ENCODE measurements at regions not wholly inside any gene's neighbourhood (a gene's known extent, or its start where the extent isn't known, plus 50 kb on each side); places are given as distances from the start of the nearest gene placed in this dataset.
"Not testable (repeated sequence)": the region's sequence is repeated elsewhere in the genome, so short reads cannot be mapped to it uniquely, and the experiment has no call there.

DNA sequence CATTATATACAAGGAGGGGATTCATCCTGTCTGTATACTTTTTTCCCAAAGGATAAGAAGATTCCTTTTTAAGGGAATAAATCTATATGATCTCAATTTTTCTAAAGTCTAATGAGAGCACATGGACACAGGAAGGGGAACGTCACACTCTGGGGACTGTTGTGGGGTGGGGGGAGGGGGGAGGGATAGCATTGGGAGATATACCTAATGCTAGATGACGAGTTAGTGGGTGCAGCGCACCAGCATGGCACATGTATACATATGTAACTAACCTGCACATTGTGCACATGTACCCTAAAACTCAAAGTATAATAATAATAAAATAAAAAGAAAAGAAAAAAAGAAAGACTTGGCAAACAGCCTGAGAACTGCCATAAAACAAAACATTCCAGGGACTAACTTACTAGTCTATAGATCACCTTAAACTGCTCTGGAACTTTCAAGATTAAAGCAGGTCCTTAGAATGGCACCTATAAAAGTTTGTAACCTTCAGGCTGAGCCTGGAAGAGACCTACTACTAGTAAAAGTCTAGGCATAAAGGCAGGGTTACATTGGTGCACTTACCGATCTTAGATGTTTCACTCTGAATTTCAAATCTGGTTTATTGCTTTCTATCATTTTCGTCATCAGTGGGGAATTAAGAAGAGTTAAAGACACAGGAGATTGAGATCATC is 780.6 kb downstream of the SLITRK1 start:
- DNase-seq (ENCODE audit: low spot score): not testable (repeated sequence)

DNA sequence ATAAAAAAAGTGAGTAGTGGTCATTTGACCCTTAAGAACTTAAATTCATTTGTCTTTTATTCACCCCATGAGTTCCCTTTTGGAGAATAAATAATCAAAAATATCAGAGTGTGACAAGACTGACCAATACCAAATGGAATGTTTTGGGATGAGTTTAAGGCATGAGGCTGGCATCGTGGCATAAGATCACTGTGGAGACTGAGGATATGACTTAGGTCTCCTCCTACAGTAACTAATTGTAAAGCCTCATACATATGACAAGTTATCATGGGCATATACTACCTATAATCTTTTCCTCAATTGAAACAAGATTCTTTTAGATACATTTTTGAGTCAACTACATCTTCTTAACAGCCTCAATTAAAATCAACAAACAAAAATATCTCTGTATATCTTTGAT is 782.0 kb downstream of the SLITRK1 start:
- no peak for DNase-seq (ENCODE audit: low spot score)

DNA sequence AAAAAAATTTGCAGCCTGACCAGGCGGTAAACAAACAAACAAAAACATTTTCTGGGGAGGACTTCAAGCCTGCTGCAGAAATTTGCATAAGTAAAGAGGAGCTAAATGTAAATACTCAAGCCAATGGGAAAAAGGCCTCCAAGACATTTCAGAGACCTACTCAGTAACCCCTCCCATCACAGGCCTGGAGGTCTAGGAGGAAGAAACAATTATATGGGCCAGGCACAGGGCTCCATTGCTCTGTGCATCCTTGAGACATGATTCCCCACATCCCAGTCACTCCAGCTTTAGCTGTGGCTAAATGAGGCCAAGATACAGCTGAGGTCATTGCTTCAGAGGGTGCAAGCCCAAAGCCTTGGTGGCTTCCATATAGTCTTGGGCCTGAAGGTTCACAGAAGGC is 793.4 kb downstream of the SLITRK1 start:
- no peak for DNase-seq (ENCODE audit: low spot score)

DNA sequence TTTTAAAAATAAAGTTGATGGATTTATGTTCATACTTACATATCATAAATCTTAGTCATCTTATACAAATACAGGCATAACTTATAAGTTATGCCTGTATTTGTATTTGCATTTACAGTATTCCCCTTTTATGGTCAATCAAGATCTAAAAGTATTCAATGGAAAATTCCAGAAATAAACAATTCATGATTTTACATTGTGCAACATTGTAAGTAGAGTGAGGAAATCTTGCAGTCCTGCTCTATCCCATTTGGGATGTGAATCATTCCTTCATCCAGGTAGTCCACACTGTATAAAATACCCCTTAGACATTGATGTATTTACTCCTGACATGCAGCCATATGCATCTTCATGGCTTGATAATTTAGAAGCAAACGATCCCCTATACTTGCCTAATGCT is 795.3 kb downstream of the SLITRK1 start:
- no peak for DNase-seq (ENCODE audit: low spot score)

DNA sequence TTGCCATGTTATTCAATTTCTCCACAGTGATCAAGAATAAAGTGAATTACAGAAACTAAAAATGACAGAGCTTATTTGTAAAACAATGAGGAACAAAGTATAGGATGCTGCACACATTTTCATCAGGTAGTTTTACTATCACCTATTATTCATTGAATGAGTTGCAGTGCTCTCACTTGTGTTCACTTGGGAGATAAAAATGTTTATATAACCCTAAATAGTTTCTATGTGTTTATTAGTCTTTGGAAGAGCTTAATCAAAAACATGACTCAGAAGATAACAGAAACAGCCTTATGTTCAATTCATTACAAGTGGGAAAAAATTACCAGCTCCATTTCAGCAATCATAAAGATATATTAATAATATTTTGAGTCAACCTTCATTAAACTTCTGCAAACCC is 796.2 kb downstream of the SLITRK1 start:
- DNase-seq (ENCODE audit: low spot score): no peak

DNA sequence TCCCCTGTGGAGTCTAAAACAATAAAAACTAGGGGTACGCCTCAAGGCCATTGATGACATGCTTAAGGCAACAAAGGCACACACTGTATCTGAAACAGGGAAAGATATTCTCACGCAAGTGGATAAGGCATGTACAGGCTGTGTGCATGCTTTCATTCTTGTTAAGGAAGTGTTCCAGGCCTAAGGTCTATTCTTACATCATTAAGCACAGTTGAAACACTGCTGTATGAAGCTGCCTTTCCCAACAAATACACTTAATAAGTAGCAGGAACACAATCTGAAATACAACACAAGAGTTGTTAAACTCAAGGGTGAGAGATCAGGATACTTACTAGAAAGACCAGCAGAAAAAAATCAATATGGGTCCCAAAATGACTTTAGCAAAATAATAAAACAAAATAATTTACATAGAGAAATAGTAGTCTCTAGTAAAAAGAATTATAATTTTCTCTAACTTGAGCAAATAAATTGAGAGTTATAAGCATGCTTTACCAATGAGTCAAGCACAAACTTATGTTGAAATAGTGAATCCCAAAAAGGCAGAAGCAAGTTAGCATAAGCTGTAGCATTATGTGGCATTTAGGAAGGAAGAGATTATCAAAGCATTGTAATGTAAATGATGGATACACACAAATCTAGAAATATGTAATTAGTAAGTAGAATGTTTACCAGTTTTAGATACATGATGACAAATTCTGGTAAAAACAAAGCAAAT is 796.9 kb downstream of the SLITRK1 start:
- no peak for DNase-seq (ENCODE audit: low spot score)

DNA sequence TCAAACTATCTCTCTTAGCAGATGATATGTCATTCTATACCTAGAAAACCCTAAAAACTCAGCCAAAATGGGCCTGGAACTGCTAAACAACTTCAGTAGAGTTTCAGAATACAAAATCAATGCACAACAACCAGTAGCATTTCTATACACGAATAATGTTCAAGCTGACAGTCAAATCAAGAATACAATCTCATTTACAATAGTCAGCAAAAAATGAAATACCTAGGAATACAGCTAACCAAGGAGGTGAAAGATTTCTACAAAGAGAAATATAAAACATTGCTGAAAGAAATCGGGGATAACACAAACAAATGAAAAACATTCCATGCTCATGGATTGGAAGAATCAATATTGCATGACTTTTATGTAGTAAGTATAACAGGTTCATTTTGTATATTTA is 804.8 kb downstream of the SLITRK1 start:
- no peak for DNase-seq (ENCODE audit: low spot score)

DNA sequence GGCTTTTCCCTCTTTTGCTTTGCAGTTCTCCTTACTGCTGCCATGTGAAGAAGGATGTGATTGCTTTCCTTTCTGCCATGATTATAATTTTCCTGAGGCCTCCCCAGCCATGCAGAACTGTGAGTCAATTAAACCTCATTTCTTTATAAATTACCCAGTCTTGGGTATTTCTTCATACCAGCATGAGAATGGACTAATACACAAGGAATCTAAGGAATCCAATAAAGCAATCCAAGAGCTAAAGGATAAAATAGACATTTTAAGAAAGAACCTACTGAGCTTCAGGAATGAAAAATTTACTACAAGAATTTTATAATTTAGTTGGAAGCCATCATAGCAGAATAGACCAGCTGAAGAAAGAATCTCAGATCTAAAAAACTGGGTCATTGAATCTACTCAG is 808.3 kb downstream of the SLITRK1 start:
- not testable (repeated sequence) for DNase-seq (ENCODE audit: low spot score)

DNA sequence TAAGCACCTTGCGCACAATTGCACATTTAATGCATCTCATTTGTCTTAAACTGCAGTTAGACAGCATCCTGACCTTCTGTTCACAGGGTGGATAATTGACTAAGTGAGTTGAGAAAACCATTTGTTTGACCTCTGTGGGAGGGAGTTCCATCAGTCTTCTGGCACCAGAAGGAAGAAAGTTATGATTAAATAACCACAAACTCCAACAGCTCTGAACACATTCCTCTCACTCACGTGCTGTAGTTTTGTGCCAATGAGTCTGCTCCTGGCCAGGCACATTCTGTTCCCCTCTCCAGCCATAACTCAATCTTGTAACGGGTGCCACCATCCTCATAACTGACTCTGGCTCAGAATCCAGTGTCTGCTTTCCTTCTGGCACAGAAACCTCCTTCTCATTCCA is 817.2 kb downstream of the SLITRK1 start:
- DNase-seq (ENCODE audit: low spot score): no peak

DNA sequence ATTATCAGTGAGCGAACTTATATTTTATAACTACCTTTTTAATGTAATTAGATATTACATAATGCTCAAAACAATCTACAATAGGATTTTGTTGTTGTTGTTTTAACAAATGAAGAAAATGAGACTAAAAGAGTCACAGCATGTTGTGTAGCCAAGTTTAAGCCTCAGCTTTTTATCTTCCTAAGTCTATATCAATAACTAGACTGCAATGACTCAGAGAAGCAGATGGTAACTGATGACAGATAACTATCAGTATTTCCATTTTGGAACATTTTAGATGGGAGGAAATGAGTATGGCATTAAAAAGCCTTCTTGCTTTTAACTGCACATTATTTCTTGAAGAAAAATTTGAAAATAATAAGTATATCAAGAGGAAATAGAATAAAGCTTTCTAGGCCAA is 825.2 kb downstream of the SLITRK1 start:
- DNase-seq (ENCODE audit: low spot score): no peak

DNA sequence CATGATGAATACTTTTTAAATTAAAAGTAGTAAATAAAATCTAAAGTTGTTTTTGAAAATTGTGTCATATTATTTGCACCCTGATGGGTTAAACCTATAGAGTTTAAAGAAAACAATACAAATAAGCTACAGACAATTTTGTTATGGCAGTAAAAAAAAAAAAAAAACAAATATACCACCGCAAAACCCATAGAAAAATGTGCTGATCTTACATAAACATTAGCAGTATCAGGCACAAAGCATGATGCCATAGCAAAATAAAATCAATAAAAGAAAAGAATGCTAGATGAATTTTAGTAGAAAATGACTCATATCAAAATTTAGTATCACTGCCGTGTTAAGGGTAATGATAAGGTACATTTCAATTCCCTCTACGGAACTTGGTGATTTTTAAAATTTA is 826.0 kb downstream of the SLITRK1 start:
- DNase-seq (ENCODE audit: low spot score): no peak

DNA sequence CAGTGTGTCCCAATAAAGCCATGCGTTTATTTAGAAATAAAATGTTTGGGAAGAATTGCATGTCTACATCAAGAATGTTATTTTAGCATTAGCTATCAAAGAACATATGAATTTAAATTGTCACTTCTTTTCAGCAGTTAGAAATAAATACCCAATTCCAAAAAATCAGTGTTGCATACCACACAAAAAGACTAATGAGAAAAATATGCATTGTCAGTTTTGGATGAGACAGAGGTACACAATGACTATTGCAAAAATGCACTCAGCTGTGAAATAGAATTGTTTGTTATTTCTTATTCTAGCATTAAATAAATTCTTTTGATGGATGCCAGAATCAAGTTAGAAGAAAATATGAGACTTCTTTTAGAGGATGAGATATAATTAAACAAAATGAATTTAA is 833.9 kb downstream of the SLITRK1 start:
- DNase-seq (ENCODE audit: low spot score): no peak

DNA sequence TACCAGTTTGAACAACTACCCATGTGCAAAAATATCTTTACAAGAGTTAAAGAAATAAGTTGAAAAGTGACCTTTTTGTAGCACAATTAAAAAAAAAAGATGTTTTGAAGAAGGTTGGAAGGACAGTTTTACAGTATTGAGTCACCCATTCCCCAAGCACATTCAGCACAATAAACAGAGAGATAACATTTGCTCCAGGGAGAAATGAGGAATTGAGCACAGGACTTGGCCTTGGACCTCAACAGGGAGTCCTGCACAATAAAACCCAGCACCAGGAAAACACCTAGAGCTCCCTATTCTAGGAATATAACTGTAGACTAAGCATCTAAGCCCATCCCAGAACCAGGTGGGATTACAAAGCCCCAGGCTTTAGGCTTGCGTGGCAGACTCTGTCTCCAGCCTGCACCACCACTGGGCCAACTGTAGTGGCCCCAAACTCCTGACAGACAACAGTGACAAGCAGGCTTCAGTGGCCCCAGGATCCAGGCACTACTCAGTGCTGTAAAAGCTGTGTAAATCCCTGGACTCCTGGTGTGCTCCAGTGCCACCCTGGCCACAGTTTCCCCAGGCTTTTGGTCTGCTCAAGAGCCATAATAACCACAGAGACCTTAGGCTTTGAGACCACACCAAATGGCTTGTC is 857.2 kb downstream of the SLITRK1 start:
- DNase-seq (ENCODE audit: low spot score): no peak

DNA sequence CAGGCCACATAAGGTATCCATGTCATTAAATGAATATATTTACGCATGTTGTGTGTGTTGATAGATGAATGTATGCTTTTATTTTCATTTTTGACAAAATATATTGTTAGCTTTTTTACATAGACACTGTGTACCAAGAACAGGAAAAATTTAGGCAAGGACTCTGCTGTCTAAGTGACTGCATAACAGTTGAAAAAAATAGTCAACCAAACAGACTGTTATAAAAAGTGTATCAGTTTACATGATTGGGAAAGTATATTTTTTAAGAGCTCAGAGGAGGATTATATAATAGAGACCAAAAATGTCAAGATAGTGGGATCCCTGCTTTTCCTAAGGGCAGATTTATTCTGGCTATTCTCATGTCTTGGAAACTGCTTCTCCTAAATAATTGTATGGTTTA is 858.0 kb downstream of the SLITRK1 start:
- no peak for DNase-seq (ENCODE audit: low spot score)

DNA sequence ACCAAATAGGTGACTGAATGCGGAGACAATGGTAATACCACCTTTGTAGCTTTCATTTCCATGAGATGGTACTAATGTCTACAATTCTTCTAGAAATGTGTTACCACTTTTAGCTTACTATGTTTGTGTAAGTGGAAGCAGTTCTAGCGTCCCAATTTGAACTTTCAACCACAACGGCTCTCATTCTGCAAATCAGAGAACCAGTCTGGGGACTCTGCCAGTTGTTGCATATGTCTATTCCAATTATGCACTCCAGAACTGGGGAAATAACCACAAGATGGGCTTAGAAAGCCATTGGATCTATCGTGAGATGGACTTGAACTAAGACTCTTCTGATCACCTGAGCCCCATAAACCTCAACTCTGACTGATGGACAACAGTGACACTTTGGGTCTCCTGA is 862.3 kb downstream of the SLITRK1 start:
- no peak for DNase-seq (ENCODE audit: low spot score)

DNA sequence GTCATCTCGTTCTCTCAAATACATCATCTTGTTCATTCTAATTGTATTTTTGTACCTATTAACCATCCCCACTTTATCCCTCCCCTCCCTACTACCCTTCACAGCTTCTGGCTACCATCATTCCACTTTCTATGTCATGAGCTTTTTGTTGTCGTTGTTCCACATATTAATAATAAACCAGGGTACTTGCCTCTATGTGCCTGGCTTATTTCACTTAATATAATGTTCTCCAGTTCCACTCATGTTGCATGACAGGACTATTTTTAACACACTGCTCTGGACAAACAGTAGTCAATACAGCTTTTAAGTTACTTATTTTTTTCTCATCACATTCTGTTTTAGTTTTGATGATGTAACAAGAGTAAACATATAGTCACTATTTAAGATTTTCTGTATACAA is 872.3 kb downstream of the SLITRK1 start:
- DNase-seq (ENCODE audit: low spot score): no peak

DNA sequence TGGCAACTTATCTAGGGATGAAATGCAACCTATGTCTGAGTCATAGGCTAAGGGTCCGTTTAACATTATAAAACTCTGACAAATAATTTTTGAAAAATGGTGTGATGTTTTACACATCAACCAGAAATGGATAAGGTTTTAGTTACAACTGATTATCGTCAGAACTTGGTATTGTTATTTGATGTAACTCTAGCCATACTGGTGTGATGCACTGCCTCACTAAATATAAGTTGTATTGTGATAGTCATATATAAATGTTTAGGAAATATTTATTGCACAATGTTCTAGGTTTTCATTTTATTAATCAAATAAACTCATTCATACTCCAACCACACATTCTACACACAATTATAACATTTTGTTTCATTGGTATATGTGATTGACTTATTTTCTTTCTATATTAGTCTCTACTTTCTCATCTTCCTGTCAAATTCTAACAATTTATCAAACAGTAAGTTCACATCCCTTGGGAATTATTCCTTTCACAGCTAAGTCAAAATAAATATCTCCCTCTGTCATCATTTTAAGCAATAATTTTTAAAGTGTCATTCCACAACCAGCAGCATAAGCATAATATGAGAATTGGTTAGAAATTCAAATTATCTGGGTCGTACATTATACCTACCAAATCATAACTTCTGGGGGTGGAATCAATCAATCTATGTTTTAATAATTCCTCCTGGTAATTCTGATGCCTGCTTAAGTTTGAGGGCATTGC is 873.9 kb downstream of the SLITRK1 start:
- DNase-seq (ENCODE audit: low spot score): no peak

DNA sequence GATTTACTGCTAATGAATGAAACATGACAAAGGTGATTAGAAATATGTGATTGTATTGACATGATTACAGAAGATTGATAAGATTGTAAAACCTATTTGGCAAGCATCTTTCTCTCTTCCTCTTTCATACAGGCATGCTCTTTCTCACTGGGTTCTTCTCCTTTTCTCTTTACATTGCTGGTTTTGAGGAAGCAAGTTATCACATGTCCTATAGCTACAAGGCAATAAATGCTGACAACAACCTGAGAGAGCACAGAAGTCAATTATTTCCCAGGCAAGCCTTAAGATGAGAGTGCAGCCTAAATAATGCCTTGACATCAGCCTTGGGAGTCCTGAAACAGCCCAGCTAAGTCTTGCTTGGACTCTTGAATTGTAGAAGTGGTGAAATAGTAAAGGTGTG is 875.0 kb downstream of the SLITRK1 start:
- no peak for DNase-seq (ENCODE audit: low spot score)

DNA sequence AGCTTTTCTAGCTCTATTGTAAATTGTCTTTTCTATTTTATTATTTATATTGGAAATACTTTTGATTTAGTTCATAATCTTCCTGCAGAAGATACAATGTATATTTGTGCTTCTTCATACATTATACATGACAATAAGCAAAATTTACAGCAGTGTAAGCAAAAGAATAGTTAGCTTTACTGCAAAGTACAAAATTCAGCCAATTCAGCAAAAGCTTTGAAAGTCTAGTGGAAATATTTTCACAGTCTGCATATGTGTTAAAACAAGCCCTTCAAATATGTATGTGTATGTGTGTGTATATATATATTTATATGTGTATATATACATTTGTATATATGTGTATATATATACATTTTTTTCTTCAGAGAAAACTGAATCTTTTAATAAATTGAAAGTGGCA is 879.1 kb downstream of the SLITRK1 start:
- no peak for DNase-seq (ENCODE audit: low spot score)

DNA sequence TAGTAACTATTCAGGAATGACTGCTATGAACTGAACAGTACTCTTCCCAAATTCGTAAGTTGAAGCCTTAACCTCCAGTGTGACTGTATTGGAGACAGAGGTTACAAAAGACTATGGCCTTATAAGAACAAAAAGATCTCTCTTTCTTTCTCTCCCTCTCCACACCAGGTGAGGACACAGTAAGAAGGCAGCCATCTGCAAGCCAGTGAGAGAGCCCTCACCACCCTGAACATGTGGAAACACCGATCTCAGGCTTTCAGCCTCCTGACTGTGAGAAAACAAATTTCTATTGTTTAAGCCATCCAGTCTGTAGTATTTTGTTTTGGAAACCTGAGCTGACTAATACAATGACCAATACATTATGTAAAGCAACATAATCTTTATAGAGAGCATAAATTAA is 888.9 kb downstream of the SLITRK1 start:
- no peak for DNase-seq (ENCODE audit: low spot score)

DNA sequence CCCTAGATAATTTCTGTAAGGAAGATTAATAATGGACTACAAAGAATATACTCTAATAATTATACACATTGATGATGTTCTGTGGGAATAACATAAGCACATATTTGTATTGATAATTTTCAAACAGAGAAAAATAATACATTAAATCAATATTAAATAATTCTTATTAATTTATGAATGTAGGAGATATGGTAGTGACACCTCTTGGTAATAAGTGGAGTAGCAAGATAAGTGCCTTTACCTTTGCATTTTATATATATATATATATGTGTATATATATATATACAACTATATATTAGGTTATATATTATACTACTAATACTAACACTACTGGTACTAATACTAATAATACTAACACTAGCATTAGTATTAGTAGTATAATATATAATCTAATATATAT is 905.8 kb downstream of the SLITRK1 start:
- no peak for DNase-seq (ENCODE audit: low spot score)

DNA sequence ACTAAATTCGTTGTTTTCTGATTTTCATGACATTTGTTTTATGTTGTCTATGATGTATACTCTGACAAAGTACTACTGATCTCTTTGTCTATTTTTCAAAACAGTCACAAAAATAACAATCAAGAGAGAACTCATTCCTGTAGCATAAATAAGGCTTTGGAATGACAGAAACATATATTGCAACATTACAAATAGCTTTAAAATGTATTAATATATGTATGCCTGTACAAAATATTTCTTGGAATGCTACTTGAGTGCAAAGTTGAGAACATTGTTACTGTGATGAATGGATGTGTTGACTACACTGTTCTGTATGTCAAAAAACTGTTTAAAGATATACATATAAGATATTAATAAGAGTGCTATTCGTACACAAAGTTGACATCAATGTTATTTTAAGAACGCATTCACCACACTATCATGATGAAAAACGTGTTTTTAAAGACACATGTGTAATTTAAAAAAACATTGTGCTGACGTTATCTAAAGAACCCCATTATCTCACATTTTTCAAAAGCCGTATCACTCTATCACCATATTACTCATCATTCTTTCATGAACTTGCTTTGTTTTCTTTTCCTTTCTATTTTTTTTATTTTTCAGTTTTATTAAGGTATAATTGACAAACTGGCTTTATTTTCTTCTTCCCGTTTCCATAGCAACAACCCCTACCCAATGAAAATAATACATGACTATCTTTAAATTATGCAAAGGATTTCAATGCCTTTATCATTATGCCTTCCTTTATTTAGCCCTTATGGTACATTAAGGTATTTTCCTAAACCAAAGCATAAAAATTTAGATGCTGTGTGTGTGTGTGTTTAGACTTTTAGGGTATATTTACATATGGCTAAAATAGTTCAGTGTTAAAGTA is 918.8 kb downstream of the SLITRK1 start:
- no peak for DNase-seq (ENCODE audit: low spot score)
